Endothelial cell (in vitro differentiated cells): ENCODE measurements at regions not wholly inside any gene's neighbourhood (a gene's known extent, or its start where the extent isn't known, plus 50 kb on each side); places are given as distances from the start of the nearest gene placed in this dataset.

Experiments
- DNase-seq: peaks from one replicate; pipeline ENCODE4 v3.0.0; 2021; ENCODE audit warnings: low spot score
- H3K27ac Mint-ChIP-seq: one replicate; pipeline ENCODE4 v1.8.0; 2021; ENCODE audit warnings: mixed read lengths, inconsistent platforms; ENCODE audit not compliant: unreplicated experiment
- H3K27me3 Mint-ChIP-seq: one replicate; pipeline ENCODE4 v1.8.0; 2021; ENCODE audit warnings: mild to moderate bottlenecking, moderate library complexity, mixed read lengths, inconsistent platforms; ENCODE audit not compliant: unreplicated experiment
- H3K36me3 Mint-ChIP-seq: one replicate; pipeline ENCODE4 v1.8.0; 2021; ENCODE audit warnings: mild to moderate bottlenecking, low read depth, mixed read lengths, inconsistent platforms; ENCODE audit not compliant: unreplicated experiment
- H3K4me1 Mint-ChIP-seq: one replicate; pipeline ENCODE4 v1.8.0; 2021; ENCODE audit warnings: mild to moderate bottlenecking, mixed read lengths, inconsistent platforms; ENCODE audit not compliant: unreplicated experiment
- H3K4me3 Mint-ChIP-seq: one replicate; pipeline ENCODE4 v1.8.0; 2021; ENCODE audit warnings: mild to moderate bottlenecking, mixed read lengths, inconsistent platforms; ENCODE audit not compliant: unreplicated experiment
- H3K9me3 Mint-ChIP-seq: one replicate; pipeline ENCODE4 v1.8.0; 2021; ENCODE audit warnings: mixed read lengths, inconsistent platforms; ENCODE audit not compliant: unreplicated experiment
- CTCF ChIP-seq: fragments of 200-600 bp; sonication (generic); IDR thresholded peaks from one replicate; pipeline ENCODE4 v1.5.0; 2021; ENCODE audit warnings: antibody characterized with exemption; ENCODE audit not compliant: unreplicated experiment

GRCh38 chr3:144774897-144775296 lies 803.3 kb downstream of the DIPK2A start:
- Mint-ChIP-seq H3K4me1 (peaks cover 8% of the 10 kb centered on the region), H3K9me3 (no peaks in the 10 kb centered on the region), H3K27me3 (no peaks in the 10 kb centered on the region), H3K4me3 (no peak overlapping the region), H3K36me3 (no peaks in the 10 kb centered on the region), H3K27ac (no peak overlapping the region)
- no peak for TF ChIP-seq CTCF
- DNase-seq = no peak

- Mint-ChIP-seq H3K27me3 (no peaks in the 10 kb centered on the region), H3K36me3 (no peaks in the 10 kb centered on the region), H3K9me3 (no peaks in the 10 kb centered on the region), H3K4me1 (peaks cover 8% of the 10 kb centered on the region), H3K4me3 (no peak overlapping the region), H3K27ac (no peak overlapping the region)
- no peak for DNase-seq
- TF ChIP-seq CTCF = no peak
These were observed 803.9 kb downstream of the DIPK2A start for GRCh38 chr3:144775551-144775950.

GRCh38 chr3:144777906-144778305 lies 806.3 kb downstream of the DIPK2A start:
- DNase-seq = no peak
- no peaks in the 10 kb centered on the region for H3K4me1 Mint-ChIP-seq
- no peaks in the 10 kb centered on the region for H3K36me3 Mint-ChIP-seq
- no peak for TF ChIP-seq CTCF
- H3K4me3 Mint-ChIP-seq = no peak overlapping the region
- H3K27me3 Mint-ChIP-seq = no peaks in the 10 kb centered on the region
- no peak overlapping the region for H3K27ac Mint-ChIP-seq
- no peaks in the 10 kb centered on the region for H3K9me3 Mint-ChIP-seq

GRCh38 chr3:144791034-144791433 lies 819.4 kb downstream of the DIPK2A start:
- H3K4me1 Mint-ChIP-seq = no peaks in the 10 kb centered on the region
- no peak for DNase-seq
- TF ChIP-seq CTCF = no peak
- no peaks in the 10 kb centered on the region for H3K9me3 Mint-ChIP-seq
- H3K36me3 Mint-ChIP-seq = no peaks in the 10 kb centered on the region
- no peak overlapping the region for H3K4me3 Mint-ChIP-seq
- no peaks in the 10 kb centered on the region for H3K27me3 Mint-ChIP-seq
- no peak overlapping the region for H3K27ac Mint-ChIP-seq

- H3K36me3 Mint-ChIP-seq = no peaks in the 10 kb centered on the region
- no peak for TF ChIP-seq CTCF
- H3K27me3 Mint-ChIP-seq = peaks cover 1% of the 10 kb centered on the region
- no peak for DNase-seq
- no peaks in the 10 kb centered on the region for H3K4me1 Mint-ChIP-seq
- H3K9me3 Mint-ChIP-seq = no peaks in the 10 kb centered on the region
- H3K27ac Mint-ChIP-seq = no peak overlapping the region
- no peak overlapping the region for H3K4me3 Mint-ChIP-seq
These were observed 830.3 kb downstream of the DIPK2A start for GRCh38 chr3:144801890-144802289.
